GM18502 (cell line): ENCODE measurements at regions not wholly inside any gene's neighbourhood (a gene's known extent, or its start where the extent isn't known, plus 50 kb on each side); places are given as distances from the start of the nearest gene placed in this dataset.
"Not testable (repeated sequence)": the region's sequence is repeated elsewhere in the genome, so short reads cannot be mapped to it uniquely, and the experiment has no call there.

Experiments used
- ATAC-seq: cut with Tn5 transposase; IDR thresholded peaks from one replicate; pipeline ENCODE4 v1.9.1; 2021; ENCODE audit warnings: mild to moderate bottlenecking; ENCODE audit not compliant: unreplicated experiment, poor library complexity

DNA sequence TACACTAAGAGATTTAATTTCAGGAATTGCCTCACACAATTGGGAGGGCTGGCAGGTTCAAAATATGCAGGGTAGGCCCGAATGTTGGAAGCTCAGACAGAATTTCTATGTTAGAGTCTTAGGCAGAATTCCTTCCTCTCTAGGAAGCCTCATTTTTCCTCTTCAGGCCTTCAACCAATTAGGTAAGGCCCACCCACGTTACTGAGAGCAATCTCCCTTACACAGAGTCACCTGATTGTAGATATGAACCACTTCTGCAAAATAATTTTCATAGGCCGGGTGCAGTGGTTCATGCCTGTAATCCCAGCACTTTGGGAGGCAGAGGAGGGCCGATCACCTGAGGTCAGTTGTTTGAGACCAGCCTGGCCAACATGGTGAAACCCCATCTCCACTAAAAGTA is 50.2 kb upstream of the HIVEP1 start:
- no peak for ATAC-seq

- no peak for ATAC-seq
Measured at GRCh38 chr6:11960909-11961779, 51.0 kb upstream of the HIVEP1 start.

DNA sequence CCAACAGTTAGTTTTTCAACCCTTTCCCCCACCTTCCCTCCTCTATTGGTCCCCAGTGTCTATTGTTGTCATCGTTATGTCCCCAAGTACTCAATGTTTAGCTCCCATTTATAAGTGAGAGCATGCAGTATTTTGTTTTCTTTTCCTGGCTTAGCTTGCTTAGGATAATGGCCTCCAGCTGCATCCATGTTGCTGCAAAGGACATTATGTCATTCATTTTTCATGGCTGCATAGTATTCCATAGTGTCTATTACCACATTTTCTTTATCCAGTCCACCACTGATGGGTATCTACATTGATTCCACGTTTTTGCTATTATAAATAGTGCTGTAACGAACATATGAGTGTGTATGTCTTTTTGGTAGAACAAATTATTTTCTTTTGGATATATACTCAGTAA is 55.3 kb upstream of the HIVEP1 start:
- no peak for ATAC-seq

DNA sequence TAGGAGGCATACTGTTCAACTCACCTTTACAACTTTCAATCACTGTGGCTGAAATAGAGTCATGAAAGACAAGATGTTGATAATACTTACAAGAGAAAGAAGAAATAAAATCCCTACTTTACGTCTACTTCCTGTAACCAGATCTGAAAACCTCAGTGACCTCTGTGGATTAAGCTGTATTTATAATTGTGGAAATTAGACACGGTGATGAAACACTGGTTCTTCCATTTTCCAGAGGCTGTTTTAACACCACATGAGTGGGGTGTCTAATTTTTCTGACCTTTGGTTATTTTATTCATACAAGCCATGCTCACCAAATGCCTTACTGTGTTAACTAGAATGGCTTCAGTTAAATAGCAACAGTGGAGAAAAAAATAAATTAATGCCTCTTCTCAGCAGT is 58.5 kb upstream of the HIVEP1 start:
- no peak for ATAC-seq

GRCh38 chr6:11952316-11952715 is 59.8 kb upstream of the HIVEP1 start:
- ATAC-seq, result no peak

DNA sequence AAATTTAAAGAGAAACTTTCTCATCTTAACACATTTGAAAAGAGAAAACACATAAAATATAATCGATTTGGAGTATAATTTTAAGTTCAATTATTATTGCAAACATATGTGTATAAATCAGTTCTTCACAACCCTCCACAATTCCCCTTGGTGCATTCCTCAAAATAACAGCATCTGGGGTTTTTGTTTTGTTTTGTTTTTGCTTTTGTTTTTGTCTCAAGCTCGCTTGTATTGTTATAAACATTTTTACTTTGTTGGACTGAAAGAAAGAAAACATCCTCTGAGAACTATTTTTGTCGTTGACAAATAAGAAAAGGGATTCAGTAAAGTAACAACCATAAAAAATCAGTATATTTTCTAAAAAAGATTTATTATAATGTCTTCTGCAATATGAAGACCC is 60.2 kb upstream of the HIVEP1 start:
- no peak for ATAC-seq

- ATAC-seq, result no peak
Measured at GRCh38 chr6:11950109-11950508, 62.0 kb upstream of the HIVEP1 start.

- ATAC-seq, result no peak
Measured at GRCh38 chr6:11947575-11947974, 64.5 kb upstream of the HIVEP1 start.

GRCh38 chr6:11947063-11947462 is 65.0 kb upstream of the HIVEP1 start:
- ATAC-seq, result no peak

DNA sequence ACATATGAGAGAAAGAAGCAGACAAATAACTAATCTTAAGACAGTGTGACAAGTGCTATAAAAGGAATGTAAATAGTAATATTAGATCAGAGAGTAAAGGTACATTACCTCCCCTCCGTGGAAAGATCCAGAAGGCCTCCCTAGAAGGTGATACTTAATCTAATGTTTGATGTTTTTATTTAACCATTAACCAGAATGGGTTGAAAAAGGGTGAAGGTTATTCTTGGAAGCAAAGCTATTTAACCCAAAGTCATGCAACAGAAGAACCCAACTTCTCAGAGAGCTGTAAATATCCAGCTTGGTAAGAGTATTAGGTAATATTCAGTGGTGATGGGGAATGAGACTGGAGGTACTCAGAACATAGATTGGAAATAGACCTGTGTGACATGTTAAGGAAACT is 68.0 kb upstream of the HIVEP1 start:
- ATAC-seq, result no peak

DNA sequence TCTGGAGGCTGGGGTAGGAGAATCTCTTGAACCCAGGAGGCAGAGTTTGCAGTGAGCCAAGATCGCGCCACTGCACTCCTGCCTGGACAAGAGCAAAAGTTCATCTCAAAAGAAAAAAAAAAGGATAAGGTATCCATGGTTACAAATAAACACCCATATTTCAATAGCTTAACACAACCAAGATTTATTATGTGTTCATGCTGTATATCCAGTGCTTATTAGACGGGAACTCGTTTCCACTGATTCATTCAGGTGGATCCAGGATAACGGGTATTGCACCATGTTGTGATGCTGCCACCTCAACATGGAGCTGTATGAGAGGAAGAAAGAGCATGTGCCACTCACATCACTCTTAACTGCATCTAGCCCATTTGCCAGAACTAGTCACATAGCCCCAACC is 69.1 kb upstream of the HIVEP1 start:
- no peak for ATAC-seq

- ATAC-seq, result no peak
Measured at GRCh38 chr6:11942185-11942864, 69.8 kb upstream of the HIVEP1 start.

GRCh38 chr6:11940532-11941166 is 71.5 kb upstream of the HIVEP1 start:
- not testable (repeated sequence) for ATAC-seq

DNA sequence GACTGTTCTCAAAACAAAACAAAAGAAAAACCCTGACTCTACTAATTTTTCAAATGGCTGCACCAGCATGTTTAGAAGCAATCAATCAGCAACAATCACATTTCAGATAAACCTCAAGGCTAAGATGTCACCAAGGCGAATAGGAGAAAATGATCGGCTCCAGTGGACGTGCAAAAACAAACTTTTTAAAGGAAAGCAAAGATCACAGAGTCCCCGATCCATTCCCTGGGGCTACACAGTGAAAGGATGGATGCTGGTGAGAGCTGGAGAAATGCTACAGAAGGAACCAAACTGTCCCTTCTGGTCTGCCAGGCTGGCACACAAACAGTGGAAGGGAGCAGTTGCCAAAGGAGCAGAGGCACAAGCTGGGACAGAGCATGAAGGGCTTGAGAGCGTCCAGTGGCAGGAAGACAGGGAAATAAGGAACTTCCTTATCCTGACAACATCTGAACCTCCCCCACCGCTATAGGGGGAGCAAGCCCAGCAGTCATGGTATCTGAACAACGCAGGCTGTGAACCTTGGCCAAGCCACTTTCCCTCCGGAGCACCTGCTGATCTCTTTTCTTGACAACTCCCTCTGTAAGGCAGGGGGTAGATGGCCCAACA is 73.7 kb upstream of the HIVEP1 start:
- ATAC-seq, result no peak

DNA sequence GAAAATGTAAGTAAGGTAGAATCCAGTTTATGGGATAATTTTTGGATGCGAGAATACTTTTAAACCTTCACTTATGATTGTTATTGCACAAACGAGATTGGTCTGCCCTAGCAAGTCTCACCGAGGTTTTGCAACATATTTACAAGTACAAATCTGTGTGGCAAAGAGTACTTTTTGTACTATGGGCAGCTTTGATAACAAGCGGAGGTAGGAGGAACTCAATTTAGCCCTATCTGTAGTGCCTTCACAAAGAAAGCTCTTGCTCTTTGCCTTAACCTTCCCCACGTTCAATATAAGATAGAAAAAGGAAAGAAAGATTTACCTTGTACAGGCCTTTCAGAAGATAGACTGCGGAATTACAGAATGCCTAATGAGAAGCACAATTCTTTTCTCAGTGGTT is 77.5 kb upstream of the HIVEP1 start:
- no peak for ATAC-seq

- not testable (repeated sequence) for ATAC-seq
Measured at GRCh38 chr6:11932892-11933291, 79.2 kb upstream of the HIVEP1 start.

DNA sequence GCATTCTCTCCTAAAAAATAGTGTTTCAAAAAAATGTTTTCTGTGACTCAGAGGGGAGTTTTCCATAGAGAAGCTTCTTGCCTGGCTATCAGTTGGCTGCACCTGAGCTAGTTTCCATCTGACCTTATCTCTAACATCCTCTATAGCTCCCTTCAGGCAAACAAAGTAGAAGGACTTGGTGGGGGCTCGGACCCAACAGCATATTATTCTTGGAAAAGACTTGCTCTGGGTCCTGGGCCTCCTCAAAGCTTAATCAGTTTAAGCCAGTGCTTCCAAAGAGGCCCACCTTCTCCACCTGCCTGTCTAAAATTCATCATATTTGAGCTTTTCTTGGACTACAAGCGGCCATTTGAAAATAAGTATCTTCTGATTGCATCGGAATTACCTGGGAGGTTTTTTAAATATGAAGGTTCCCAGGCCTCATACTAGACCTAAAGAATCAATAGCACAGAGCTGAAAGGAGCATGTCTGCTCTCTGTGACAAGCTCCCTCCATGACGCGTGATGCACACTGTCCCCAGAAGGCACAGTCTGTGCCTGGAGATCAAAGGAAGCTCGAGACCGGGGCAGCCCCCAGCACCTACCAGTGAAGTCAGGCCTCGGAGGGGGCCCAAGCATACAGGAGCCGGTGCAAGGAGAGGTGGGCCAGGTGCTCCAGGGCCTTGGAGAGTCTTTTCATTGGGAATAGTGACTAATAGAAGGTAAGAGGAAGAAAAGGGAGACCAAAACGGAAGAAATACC is 80.6 kb upstream of the HIVEP1 start:
- ATAC-seq, result no peak

GRCh38 chr6:11930834-11931233 is 81.3 kb upstream of the HIVEP1 start:
- not testable (repeated sequence) for ATAC-seq

GRCh38 chr6:11930240-11930639 is 81.9 kb upstream of the HIVEP1 start:
- no peak for ATAC-seq

- ATAC-seq, result no peak
Measured at GRCh38 chr6:11929241-11929835, 82.8 kb upstream of the HIVEP1 start.
